T-helper 22 cell (primary cell): ENCODE measurements at regions not wholly inside any gene's neighbourhood (a gene's known extent, or its start where the extent isn't known, plus 50 kb on each side); places are given as distances from the start of the nearest gene placed in this dataset.
"Not testable (repeated sequence)": the region's sequence is repeated elsewhere in the genome, so short reads cannot be mapped to it uniquely, and the experiment has no call there.

Experiments
- DNase-seq: peaks from one replicate; pipeline ENCODE4 v3.0.0-alpha.2; 2020; ENCODE audit warnings: low read depth

DNA sequence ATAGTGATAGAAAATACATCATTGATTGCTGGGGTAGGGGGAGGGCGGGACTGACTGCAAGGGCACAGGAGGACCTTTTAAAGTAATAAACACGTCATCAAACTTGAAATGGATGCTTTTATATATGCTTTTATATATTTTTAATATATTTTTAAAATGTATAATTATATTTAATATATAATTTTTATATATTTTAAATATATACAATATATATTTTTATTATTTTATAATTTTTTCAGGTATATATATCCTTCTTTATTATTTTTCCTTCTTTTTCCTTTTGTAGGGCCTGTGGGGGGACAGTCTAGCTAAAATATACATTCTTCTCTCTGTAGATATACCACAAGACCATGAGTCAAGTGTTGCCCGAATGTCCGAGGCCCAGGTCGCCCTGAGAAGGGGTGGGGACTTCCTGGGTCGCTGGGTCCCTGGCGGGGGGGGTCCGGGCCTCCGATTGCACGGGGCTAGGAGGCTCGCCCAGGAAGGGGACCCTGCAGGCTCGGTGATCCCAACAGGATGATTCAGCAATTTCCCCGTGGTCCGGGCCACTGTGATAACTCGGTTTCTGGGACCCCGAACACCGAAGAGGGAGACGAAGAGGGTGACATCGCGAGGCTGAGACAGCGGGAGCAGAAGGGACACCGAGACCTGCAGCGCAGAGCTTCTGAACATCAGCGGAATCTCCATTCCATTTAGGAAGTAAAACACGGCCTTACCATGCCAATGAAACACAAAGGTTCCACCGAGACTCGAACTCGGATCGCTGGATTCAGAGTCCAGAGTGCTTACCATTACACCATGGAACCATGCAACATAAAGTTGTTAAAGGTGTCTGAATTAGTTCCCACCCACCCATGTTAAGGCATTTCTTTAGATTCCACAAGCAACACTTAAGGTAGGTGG is 112.5 kb upstream of the NBPF11 start:
- no peak for DNase-seq

DNA sequence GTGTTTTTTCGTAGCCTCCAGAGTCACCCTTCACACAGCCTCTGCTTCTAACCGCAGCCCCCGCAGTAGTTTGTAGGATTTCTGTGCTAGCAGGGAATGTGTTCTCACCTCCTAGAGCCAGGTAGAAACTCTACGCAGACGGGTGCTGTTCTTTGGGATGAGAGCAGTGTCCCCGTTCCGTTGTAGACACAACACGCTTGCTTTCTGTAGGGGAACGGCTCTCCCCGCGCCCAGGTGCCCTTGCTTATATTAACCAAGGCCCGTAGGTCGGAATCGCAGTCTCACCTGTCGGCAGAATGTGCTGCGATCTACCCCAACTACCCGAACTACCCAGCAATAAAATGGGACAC is 111.8 kb upstream of the NBPF11 start:
- DNase-seq: no peak

DNA sequence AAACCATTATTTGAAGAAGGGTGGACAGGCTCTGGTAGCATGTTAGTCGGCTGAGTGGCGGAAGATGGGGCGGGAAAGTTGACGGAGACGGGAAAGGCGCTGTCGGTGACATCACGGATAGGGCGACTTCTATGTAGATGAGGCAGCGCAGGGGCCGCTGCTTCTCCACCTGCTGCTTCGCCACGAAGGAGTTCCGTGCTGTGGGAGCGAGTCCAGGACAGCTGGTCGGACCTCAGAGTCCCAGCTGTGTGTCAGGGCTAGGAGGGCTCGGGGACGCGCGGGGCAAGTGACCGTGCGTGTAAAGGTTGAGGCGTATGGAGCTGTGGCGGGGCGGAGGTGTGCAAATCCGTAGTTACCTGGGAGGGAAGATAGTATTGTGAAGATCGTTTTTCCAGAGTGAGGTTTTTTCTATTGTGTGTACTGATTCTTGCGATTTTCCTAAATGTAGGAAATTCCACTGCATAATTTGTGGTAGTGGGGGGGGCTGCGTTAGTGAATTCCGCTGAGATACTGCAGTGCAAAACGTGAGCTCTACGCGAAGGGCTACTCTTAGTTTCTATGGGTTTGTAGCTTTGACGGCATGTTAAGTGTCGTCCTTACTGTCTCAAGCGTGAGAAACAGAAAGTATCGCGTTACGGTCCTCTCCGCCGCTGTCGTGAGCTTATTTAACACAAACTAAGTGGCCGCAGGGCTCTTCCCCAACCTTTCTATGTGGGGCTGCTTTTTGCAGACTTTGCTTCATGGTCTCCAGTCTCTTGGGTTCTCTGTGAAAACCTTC is 111.2 kb upstream of the NBPF11 start:
- peak; percentile 21 for DNase-seq

DNA sequence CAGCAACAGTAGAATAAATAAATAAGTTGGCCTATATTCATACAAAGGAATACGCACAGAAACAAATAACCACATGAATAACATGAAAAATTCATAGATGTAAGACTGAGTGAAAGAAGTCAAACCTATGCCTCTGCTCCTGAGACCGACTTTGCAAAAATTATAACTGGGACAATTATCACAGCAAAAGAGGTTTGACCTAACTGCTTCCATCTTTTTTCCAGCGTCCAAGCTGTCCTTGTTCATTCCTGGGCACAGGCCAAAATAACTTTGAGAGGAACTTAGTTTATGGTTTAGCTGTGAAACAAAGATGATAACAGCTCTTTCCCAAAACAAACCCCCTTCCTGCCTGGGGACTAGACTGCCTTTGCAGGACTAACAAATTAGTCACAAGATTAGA is 109.6 kb upstream of the NBPF11 start:
- DNase-seq: not testable (repeated sequence)

DNA sequence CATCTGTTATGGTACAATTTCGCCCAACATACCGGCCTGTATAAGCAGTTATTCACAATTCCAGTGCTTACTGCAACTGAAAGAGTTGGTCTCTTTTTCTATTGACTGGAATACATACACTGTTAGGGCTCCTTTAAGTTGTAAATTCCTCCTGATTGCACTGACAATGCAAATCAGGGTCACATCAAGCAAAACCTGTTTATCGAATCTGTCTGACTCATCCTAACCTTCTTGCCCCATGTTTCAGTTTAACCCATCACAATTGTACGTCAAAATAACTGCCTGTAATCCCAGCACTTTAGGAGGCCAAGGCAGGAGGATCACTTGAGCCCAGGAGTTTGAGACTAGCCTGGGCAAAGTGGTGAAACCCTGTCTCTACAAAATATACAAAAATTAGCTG is 105.8 kb upstream of the NBPF11 start:
- DNase-seq: not testable (repeated sequence)

DNA sequence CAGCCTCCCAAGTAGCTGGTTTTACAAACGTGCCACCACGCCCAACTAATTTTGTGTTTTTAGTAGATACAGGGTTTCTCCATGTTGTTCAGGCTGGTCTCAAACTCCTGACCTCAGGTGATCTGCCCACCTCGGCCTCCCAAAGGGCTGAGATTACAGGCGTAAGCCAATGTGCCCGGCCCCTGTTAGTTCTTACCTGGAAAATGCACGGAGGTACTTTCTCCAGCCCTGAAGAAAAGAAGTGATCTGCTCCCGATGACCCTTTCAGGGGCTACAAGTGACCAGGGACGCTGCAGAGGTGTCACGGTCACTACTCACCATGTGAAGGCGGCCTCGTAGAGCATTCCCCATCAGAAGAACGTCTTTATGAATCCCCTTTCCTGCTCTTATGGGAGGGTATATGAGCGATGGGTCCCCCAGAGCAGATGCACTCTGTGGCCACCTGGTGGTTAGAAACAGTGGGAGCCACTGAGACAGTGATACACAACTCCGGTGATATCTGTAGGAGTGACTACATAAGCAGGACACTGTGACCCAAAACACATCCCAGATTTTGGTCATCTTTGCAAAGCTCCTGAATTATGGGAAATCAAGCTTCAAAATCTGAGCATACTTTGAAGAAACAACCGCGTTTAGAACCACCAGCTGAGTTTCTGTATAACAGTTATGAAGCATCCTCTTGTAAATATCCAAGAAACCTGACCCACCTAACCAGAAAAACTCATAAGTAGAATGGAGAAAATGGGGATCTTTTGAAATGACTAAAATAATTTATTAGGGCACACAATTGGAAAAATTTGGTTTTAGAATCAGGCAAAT is 102.7 kb upstream of the NBPF11 start:
- not testable (repeated sequence) for DNase-seq

DNA sequence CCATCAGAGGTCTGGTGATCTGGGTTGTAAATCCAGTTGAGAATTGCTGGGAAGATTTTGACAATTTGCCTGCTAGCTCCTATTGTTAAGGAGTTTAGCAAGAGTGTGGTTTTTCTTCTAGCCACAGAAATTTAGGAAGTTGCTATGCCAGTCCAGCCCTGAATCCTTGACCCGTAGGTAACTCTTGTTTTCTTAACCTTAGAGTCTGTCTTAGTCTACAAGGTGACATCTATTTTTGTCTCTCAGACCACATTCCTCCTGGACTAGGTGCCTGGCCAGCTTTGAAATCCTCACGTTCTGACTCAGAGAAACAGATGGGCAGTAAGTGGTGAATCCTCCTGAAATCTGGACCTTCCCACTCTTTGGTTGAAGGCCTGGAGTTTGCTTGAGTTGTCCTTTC is 101.7 kb upstream of the NBPF11 start:
- not testable (repeated sequence) for DNase-seq

DNA sequence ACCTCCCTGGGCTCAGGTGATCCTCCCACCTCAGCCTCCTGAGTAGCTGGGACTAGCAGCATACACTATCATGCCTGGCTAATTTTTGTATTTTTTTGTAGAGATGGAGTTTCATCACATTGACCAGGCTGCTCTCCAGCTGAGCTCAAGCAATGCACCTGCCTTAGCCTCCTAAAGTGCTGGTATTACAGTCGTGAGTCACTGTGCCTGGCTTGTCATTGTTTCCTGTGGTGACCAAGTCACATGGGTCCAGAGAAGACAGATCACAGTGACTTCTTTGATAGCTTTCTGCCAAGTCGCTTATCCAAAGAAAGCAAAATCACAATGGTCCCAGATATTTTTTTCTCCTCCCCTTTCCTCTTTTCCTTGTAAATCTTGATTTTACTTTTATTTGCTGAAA is 96.7 kb upstream of the NBPF11 start:
- not testable (repeated sequence) for DNase-seq

DNA sequence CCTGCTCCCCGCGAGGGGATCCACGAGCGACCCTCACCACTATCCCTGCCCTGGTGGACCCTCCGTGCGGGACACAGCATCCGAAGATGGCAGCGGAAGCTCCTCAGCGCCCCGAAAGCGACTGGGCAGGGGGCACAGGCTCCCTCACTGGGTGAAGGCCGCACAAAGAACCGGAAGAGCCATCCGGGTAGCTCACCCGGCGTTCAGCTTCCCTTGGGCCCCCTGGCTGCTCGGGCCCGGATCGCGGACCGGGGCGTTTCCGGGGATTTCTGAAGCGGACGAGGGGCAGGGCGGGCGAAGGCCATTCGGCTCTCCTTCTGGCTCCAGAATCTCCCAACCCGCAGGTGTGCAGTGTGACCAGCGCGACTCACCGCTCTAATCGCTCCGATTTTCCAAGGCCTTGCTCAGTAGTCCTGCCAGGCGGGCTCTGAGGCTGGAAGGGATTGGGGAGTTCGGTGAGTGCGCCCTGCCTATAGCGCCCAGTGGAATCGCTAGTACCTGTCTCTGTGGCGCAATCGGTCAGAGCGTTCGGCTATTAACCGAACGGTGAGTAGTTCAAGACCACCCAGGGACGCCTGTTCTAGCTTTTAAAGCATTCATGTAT is 94.3 kb upstream of the NBPF11 start:
- not testable (repeated sequence) for DNase-seq

DNA sequence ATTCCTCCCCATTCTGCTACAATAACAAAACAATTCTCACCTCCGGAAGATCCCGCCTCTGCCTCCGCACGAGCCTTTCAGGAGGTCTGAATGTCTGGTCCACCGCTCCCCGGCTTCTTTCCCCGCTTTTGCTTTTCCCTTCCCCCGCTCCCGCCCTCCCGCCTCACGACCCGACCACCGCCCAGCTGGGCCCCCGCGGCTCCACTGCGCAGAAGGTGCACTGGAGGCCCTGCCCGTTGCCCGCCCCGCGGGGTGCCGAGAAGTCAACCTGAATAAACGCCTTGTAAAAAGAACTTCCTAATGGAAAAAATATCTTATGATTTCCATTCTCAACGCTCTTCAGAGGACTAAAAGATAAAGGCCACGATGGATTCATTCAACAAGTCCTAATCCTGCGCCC is 93.8 kb upstream of the NBPF11 start:
- not testable (repeated sequence) for DNase-seq

DNA sequence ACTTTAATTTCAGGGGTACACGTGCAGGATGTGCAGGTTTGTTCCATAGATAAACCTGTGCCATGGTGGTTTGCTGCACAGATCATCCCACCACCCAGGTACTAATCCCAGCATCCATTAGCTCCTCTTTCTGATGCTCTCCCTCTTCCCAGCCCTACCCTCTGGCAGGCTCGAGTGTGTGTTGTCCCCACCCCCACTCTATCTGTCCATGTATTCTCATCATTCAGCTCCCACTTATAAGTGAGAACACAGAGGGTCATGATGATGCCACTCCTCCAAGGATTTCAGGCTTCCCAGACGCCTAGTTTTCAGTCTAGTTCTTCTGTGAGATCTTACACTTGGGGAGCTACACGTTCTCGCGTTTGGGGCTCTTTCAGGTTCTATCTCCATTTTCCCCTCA is 93.4 kb upstream of the NBPF11 start:
- DNase-seq: not testable (repeated sequence)

DNA sequence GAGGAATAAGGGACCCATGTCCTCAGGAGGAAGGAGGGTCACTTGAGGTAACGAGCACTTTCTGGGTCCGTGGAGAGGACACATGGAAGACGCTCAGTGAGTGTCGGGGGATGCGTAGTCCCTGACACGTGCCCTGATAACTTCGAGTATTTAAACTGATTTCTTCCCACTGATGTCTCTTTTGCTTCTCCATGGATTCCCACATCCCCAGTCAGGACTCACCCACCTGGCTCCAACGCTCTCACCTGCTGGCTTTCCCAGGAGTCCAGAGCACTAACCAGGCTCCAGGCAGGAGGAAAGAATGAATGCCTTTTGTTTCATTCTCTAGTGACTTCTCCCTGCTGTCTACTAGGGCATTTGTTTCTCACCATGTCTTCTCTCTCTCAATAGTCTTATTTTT is 81.2 kb upstream of the NBPF11 start:
- DNase-seq: not testable (repeated sequence)

DNA sequence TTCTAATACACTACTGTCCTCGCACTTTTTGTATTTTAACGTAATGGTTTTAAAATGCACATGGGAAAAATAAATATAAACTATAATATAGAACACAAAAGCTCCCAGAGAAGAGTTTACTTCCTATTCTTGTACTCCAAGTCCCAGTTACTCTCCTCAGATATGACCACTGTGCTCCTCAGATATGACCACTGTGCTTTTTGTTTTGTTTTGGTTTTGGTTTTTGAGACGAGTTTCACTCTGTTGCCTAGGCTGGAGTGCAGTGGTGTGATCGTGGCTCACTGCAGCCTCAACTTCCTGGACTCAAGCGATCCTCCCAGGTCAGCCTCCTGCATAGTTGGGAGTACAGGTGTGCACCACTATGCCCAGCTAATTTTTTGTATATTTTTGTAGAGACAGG is 76.8 kb upstream of the NBPF11 start:
- DNase-seq: not testable (repeated sequence)

DNA sequence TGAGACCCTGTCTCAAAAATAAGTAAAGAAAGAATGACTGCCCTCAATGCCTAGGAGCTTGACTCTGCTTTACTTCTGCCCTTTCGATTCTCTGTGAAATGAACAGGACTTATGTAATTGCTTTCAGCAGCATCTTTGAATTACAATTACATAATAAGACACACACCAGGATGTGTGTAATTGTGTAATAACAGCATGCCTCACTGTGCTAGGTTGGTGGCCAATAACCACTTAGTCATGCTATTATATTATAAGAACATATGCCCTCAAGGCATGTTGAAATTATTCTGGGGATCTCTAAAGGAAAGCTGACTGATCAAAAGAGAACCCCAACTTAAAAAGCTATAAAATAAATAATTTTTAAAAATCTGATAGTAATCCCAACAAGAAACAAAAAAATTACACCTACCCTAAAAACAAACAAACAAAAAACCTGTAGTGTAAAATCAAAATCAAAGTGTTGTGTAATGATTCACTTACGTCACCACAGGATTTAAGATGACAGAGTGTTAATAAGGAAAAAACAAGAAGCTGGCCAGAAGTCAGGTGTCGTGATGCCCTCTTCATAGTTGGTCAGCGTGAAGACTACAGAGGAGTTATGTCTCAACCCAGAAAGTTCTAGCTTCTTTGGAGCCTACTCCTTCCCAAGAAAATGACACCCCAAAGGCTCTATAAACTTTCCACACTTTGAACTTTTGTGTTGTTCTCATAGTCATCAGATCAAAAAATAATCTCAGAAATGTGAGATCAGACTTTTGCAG is 70.5 kb upstream of the NBPF11 start:
- not testable (repeated sequence) for DNase-seq

DNA sequence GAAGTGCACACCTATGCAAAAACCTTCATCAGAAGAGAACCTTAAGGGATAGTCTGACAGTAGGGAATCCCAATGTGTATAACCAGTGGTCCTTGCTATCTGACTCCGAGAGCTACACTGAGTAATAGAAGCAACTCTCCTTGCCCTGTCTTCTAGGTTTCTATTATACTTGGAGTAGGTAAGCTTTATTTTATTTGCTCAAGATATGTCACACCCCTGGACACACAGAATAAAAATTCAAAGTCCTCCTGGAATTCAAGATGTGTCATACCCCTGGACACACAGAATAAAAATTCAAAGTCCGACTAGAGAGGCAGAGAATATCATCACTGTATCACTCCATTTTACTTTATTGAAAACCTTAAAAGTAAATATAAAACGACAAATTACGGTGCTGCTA is 69.5 kb upstream of the NBPF11 start:
- not testable (repeated sequence) for DNase-seq

DNA sequence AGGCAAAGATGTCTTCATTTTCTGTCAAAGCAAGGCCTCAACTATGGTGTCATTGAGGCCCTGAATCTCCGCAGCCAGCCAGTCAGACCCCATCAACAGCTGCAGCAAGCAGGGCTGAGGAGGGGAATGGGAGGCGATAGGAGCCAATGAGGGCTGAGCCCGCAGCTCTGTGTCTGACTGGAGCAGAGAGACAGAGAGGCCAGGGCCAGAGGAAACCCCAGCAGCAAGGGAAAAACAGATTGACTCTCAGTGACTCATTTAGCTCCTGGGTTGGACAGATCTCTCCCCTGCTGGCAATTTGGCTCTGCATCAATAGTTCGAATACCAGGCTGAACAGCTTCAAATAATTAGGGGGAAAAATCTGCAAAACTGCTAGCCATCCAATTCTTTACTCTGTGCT is 67.1 kb upstream of the NBPF11 start:
- not testable (repeated sequence) for DNase-seq

DNA sequence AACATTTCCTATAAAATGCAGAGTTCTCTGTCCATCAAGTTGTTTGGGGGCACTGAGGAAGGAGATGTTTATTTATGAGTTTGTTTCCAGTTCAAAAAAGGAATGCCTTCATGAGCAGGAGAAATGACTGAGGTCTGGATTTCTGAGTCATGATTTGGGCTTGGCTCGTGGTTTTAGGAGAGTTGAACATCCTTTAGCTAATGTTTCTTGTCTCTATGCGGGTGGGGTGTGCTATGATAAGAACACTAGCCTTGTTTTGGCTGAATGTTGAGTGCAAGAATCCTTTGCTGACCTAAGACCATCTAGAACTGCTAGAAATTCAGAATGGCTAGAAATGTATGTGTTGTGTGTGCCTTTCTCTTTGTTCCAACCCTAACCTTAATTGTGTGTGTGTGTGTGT is 59.1 kb upstream of the NBPF11 start:
- not testable (repeated sequence) for DNase-seq

DNA sequence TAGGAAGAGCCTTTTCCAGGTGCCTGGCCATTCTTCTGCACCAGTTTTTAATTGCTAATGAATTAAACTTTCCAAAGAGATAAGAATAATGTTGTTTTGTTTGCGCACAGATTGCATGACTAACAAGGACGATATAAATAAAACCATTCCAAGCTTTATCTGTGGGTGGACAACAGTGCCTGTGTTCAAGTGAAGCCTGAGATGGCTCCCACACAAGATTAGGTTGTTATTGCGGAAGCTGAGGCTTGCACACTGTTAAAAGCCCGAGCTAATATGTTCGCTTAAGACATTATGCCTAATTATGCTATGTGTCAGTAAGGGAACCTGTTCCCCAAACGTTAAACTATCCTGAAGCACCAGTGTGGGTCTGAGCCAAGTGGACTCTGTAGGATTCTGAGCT is 58.5 kb upstream of the NBPF11 start:
- DNase-seq: not testable (repeated sequence)

DNA sequence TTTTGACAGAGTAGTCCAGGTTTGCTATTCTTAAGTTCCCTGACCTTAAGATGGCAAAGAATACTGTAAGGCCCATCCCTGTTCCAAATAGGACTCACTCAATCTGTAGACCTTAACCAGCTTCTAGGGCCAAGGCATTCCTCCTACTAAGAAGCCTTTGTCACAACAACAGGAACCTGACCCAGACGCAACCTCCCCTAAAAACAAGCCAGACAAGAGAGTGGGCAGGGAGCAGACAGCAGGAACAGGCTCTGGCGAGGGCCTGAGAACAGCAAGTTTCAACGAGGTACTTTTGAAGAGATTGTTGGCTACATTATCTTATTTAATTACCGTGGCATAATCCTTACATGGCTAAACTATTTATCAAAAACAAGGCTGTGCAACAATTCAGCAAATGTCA is 58.1 kb upstream of the NBPF11 start:
- not testable (repeated sequence) for DNase-seq

DNA sequence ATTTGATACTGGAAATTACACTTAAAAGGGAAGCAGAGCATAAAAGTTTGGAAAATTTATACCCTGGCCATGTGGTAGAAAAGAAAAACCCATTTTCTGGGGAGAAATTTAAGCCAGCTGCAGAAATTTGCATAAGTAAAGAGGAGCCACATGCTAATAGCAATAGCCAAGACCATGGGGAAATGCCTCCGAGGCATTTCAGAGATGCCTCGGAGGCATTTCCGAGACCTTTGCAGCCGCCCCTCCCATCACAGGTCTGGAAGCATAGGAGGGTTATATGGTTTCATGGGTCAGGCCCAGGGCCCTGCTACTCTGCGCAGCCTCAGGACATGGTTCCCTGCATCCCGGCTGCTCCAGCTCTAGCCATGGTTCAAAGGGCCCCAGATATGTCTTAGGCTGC is 49.9 kb upstream of the NBPF11 start:
- DNase-seq: not testable (repeated sequence)
